Epithelial cell of esophagus (primary cell): ENCODE measurements at regions not wholly inside any gene's neighbourhood (a gene's known extent, or its start where the extent isn't known, plus 50 kb on each side); places are given as distances from the start of the nearest gene placed in this dataset.
"Not testable (repeated sequence)": the region's sequence is repeated elsewhere in the genome, so short reads cannot be mapped to it uniquely, and the experiment has no call there.

ENCODE experiments used
- DNase-seq: peaks from one replicate; pipeline ENCODE4 v3.0.0; 2010; ENCODE audit warnings: low read depth
- H3K4me3 ChIP-seq: 2 replicates; pipeline ENCODE4 v1.5.1; 2011; ENCODE audit warnings: mild to moderate bottlenecking, low read length, control low read depth
- TF ChIP-seq, protein P1 (sequence below): IDR thresholded peaks from 2 replicates; pipeline ENCODE4 v1.5.1; 2011; ENCODE audit warnings: low read depth, mild to moderate bottlenecking, low read length, control low read depth, inconsistent platforms; ENCODE audit not compliant: insufficient read depth; ENCODE audit errors: missing control alignments

DNA sequence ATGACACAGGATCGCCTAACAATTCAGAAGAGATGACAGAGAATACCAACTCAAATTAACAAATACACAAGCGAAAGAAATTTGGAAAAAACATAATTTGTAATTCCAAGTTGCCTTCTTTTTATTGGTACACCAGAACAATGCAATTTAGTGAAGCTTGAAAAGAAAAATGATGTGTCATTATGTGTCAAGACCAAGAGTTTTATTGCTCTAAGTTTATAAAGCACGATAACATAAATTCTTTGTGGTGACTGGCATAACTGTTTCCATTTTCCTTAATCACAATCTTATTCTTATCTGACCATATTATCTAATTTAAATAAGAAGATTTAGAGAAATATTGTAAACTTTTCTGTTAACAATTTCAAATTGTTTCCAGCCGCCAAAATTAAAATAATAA, 273.2 kb upstream of the TECRL start:
- DNase-seq = no peak

DNA sequence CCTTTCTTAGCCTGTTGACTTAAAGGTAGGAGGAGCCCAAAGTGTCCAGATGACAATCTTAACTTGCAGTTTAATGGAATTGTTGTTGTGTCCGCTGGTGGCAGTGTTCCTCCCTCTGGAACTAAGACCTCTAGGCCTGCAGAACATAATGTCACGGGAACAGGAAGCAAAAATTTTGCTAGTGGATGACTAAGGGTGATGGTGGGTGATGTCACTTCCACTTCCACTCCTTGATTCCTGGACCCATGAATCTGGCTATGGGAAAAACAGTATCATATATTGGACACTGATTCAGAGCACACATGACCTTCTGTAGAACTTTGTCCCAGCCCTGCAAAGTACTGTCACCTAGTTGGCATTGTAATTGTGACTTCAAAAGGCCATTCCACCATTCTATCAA, 263.9 kb upstream of the TECRL start:
- not testable (repeated sequence) for H3K4me3 ChIP-seq, DNase-seq

More for the DNA sequence above, 273.2 kb upstream of the TECRL start:
- TF ChIP-seq, protein P1, sequence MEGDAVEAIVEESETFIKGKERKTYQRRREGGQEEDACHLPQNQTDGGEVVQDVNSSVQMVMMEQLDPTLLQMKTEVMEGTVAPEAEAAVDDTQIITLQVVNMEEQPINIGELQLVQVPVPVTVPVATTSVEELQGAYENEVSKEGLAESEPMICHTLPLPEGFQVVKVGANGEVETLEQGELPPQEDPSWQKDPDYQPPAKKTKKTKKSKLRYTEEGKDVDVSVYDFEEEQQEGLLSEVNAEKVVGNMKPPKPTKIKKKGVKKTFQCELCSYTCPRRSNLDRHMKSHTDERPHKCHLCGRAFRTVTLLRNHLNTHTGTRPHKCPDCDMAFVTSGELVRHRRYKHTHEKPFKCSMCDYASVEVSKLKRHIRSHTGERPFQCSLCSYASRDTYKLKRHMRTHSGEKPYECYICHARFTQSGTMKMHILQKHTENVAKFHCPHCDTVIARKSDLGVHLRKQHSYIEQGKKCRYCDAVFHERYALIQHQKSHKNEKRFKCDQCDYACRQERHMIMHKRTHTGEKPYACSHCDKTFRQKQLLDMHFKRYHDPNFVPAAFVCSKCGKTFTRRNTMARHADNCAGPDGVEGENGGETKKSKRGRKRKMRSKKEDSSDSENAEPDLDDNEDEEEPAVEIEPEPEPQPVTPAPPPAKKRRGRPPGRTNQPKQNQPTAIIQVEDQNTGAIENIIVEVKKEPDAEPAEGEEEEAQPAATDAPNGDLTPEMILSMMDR = no peak
- no peak overlapping the region for H3K4me3 ChIP-seq

DNA sequence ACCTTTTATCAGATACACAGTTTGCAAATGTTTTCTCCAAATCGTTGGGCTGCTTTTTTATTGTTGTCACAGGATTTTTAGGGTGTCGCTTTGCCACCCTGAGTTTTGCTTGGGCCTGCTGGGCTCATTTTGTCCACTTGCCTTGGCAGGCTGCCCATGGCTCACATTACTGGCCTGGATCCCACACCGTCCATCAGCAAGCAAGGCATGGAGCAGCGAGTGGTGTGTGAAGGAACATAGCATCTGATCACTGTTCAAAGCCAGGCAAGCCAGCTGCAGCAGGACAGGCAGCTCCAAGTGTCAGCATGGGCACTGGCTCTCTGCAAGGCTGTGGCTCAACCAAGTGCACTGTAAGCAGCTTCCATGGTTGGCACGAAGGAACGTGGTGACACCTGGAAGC, 261.4 kb upstream of the TECRL start:
- no peak for DNase-seq
- TF ChIP-seq, protein P1 = no peak
- H3K4me3 ChIP-seq = no peak overlapping the region

GRCh38 chr4:64643841-64644240, 234.6 kb upstream of the TECRL start:
- no peak for DNase-seq
- TF ChIP-seq, protein P1 = no peak
- H3K4me3 ChIP-seq = no peak overlapping the region

- TF ChIP-seq, protein P1 = no peak
- H3K4me3 ChIP-seq = no peak overlapping the region
- DNase-seq = no peak
These were observed 233.7 kb upstream of the TECRL start for GRCh38 chr4:64642936-64643335.

DNA sequence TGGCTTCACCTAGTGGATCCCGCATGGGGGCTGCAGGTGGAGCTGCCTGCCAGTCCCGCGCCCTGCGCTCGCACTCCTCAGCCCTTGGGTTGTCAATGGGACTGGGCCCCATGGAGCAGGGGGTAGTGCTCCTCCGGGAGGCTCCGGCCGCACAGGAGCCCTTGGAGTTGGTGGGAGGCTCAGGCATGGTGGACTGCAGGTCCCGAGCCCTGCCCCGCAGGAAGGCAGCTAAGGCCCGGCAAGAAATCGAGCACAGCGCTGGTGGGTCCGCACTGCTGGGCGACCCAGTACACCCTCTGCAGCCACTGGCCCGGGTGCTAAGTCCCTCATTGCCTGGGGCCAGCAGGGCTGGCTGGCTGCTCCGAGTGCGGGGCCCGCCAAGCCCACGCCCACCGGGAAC, 231.2 kb upstream of the TECRL start:
- not testable (repeated sequence) for DNase-seq

DNA sequence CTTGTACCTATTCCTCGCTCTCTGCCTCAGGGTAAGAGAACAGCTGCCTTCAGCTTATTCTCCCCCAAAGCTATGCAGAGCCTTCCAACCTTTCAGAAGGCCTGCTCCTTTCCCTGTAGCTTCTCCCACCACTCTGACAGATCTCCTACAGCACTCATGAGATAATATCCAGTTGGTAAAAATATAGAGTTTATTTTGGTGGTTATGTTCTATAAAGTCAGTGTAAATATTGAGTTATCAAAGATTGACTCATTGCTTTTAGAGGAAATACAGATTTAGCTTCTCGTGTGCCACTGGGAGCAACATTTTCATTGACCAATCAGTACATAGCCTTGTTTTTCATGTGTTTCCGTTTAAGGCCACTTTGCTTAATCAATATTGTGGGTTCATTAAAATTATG, 216.2 kb upstream of the TECRL start:
- H3K4me3 ChIP-seq = no peak overlapping the region
- DNase-seq = no peak
- TF ChIP-seq, protein P1 = no peak

More for the DNA sequence above, 231.2 kb upstream of the TECRL start:
- H3K4me3 ChIP-seq = not testable (repeated sequence)

GRCh38 chr4:64617800-64618199, 208.6 kb upstream of the TECRL start:
- no peak overlapping the region for H3K4me3 ChIP-seq
- TF ChIP-seq, protein P1 = no peak
- DNase-seq = peak; percentile 26
